Neural progenitor cell (in vitro differentiated cells): ENCODE measurements at regions not wholly inside any gene's neighbourhood (a gene's known extent, or its start where the extent isn't known, plus 50 kb on each side); places are given as distances from the start of the nearest gene placed in this dataset.

Source experiments
- DNase-seq: peaks from one replicate; pipeline ENCODE4 v3.0.0-alpha.2; 2016; ENCODE audit warnings: low spot score
- H2AFZ ChIP-seq: fragments of 200-600 bp; sonication (generic); replicated peaks from 2 replicates; pipeline ENCODE4 v1.6.1; 2016; ENCODE audit warnings: antibody characterized with exemption
- H3F3A ChIP-seq: fragments of 200-600 bp; sonication (generic); 2 replicates; pipeline ENCODE4 v1.6.1; 2016; ENCODE audit warnings: antibody characterized with exemption, low read depth
- H3K27ac ChIP-seq: fragments of 200-600 bp; sonication (generic); 2 replicates; pipeline ENCODE4 v1.5.1; 2016; ENCODE audit warnings: mild to moderate bottlenecking
- H3K27me3 ChIP-seq: fragments of 200-600 bp; sonication (generic); 2 replicates; pipeline ENCODE4 v1.6.1; 2016; ENCODE audit warnings: mild to moderate bottlenecking, moderate library complexity
- H3K36me3 ChIP-seq: fragments of 200-600 bp; sonication (generic); 2 replicates; pipeline ENCODE4 v1.5.1; 2016
- H3K4me1 ChIP-seq: fragments of 200-600 bp; sonication (generic); 2 replicates; pipeline ENCODE4 v1.6.1; 2016; ENCODE audit warnings: mixed run types
- H3K4me2 ChIP-seq: fragments of 200-600 bp; sonication (generic); 2 replicates; pipeline ENCODE4 v1.6.1; 2016
- H3K4me3 ChIP-seq: fragments of 200-600 bp; sonication (generic); 2 replicates; pipeline ENCODE4 v1.5.1; 2016
- H3K79me2 ChIP-seq: fragments of 200-600 bp; sonication (generic); 2 replicates; pipeline ENCODE4 v1.6.1; 2016; ENCODE audit warnings: low read depth
- H3K9ac ChIP-seq: fragments of 200-600 bp; sonication (generic); 2 replicates; pipeline ENCODE4 v1.6.1; 2016
- H3K9me3 ChIP-seq: fragments of 200-600 bp; sonication (generic); 2 replicates; pipeline ENCODE4 v1.5.1; 2016; ENCODE audit warnings: low read depth
- H4K20me1 ChIP-seq: fragments of 200-600 bp; sonication (generic); 2 replicates; pipeline ENCODE4 v1.6.1; 2016; ENCODE audit warnings: low read depth
- H3K27ac Mint-ChIP-seq: 3 replicates; pipeline ENCODE4 v1.8.0; 2021; ENCODE audit warnings: mixed read lengths
- H3K27me3 Mint-ChIP-seq: 2 replicates; pipeline ENCODE4 v1.8.0; 2022; ENCODE audit warnings: low read depth, mild to moderate bottlenecking, inconsistent platforms, moderate library complexity, mixed read lengths; ENCODE audit not compliant: insufficient read depth
- H3K36me3 Mint-ChIP-seq: 3 replicates; pipeline ENCODE4 v1.8.0; 2021; ENCODE audit warnings: mixed read lengths
- H3K4me1 Mint-ChIP-seq: 3 replicates; pipeline ENCODE4 v1.8.0; 2021; ENCODE audit warnings: mixed read lengths
- H3K4me3 Mint-ChIP-seq: 3 replicates; pipeline ENCODE4 v1.8.0; 2021; ENCODE audit warnings: mild to moderate bottlenecking, moderate library complexity, mixed read lengths
- H3K9me3 Mint-ChIP-seq: 3 replicates; pipeline ENCODE4 v1.8.0; 2020; ENCODE audit warnings: mixed read lengths
- CTCF ChIP-seq: fragments of 200-600 bp; sonication (generic); IDR thresholded peaks from 2 replicates; pipeline ENCODE4 v1.5.1; 2017; ENCODE audit warnings: antibody characterized with exemption, mild to moderate bottlenecking
- EZH2 ChIP-seq: fragments of 200-600 bp; sonication (generic); IDR thresholded peaks from 2 replicates; pipeline ENCODE4 v1.6.1; 2017; ENCODE audit warnings: antibody characterized with exemption, mild to moderate bottlenecking, moderate library complexity
- EZH2phosphoT487 ChIP-seq: fragments of 200-600 bp; sonication (generic); IDR thresholded peaks from 2 replicates; pipeline ENCODE4 v1.6.1; 2017; ENCODE audit warnings: antibody characterized with exemption

DNA sequence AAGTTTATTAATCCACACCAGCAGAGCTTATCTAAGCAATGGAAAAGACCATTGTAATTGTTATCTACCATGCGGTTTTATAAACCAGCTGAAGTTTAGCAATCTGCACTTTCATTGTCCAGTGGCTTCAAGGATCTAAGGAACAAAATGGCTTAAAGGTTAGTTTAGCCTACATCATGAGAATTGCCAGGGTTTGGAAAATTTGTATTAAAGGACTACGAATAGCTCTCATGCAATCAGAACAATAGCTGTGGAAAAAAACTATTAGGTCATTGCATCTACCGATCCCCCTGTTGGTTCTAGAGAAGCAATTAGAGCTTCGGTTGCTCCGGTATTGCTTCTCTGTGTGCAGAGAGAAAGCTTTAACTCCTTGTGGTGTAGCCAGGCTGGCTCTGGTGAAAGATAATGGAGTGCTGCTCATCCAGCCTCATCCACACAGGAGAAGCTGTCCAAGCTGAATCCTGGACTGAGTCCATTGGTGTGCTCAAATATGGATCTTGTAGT is 86.3 kb upstream of the SLC12A2 start:
- H3K27me3 ChIP-seq = no peaks in the 10 kb centered on the region
- H3K27ac Mint-ChIP-seq = no peak overlapping the region
- H2AFZ ChIP-seq = peak overlapping the region; percentile 22
- no peaks in the 10 kb centered on the region for H3K27me3 Mint-ChIP-seq
- H3K27ac ChIP-seq = no peak overlapping the region
- H3F3A ChIP-seq = no peaks in the 10 kb centered on the region
- no peaks in the 10 kb centered on the region for H3K36me3 Mint-ChIP-seq
- H3K4me3 Mint-ChIP-seq = no peak overlapping the region
- no peaks in the 10 kb centered on the region for H3K9me3 ChIP-seq
- no peak for TF ChIP-seq CTCF
- TF ChIP-seq EZH2phosphoT487 = no peak
- no peak for TF ChIP-seq EZH2
- H3K4me3 ChIP-seq = no peak overlapping the region
- no peaks in the 10 kb centered on the region for H3K36me3 ChIP-seq
- no peak overlapping the region for H3K9ac ChIP-seq
- H3K4me1 ChIP-seq = peaks cover 8% of the 10 kb centered on the region
- peaks cover 3% of the 10 kb centered on the region for H3K4me1 Mint-ChIP-seq
- H3K79me2 ChIP-seq = no peaks in the 10 kb centered on the region
- peak; percentile 36 for DNase-seq
- H3K4me2 ChIP-seq = no peak overlapping the region
- no peaks in the 10 kb centered on the region for H3K9me3 Mint-ChIP-seq
- no peaks in the 10 kb centered on the region for H4K20me1 ChIP-seq

DNA sequence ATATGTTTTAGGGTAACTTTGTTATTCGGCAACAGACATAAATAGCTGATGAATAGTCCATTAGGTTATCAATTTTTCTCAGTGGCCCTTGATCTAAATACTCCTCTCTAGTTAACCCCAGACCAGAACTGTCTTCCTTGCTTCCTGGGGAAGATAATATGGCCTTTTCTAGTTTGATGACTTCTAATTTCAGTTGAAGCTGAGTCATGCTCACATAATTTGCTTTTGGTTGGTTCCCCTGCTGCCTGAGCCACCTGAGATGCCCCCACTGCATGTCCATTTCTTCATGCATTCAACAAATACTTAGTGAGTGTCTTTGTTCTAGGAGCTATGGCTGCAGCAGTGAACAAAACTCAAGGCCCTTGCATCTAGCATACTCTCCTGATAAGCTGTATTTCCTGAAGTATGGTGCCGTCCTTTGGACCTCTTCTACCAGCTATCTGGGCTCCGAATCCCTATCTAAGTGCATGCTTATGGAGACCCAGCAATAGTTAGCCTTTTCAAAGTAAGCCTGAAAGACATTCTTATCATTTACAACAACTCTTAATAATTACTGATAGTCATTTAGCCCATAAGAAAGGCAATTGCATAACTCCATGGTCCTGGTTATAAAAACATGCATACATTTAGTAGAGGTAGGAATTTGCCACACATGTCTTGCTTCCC is 84.5 kb upstream of the SLC12A2 start:
- no peak overlapping the region for H3K4me3 ChIP-seq
- Mint-ChIP-seq H3K36me3 (no peaks in the 10 kb centered on the region), H3K4me1 (peaks cover 3% of the 10 kb centered on the region), H3K27me3 (no peaks in the 10 kb centered on the region), H3K27ac (no peak overlapping the region), H3K9me3 (no peaks in the 10 kb centered on the region), H3K4me3 (no peak overlapping the region)
- H3K9me3 ChIP-seq = no peaks in the 10 kb centered on the region
- no peaks in the 10 kb centered on the region for H3K36me3 ChIP-seq
- H3K79me2 ChIP-seq = no peaks in the 10 kb centered on the region
- H2AFZ ChIP-seq = no peak overlapping the region
- DNase-seq = no peak
- no peak for TF ChIP-seq CTCF
- TF ChIP-seq EZH2 = no peak
- TF ChIP-seq EZH2phosphoT487 = no peak
- H3K9ac ChIP-seq = no peak overlapping the region
- no peak overlapping the region for H3K4me2 ChIP-seq
- no peaks in the 10 kb centered on the region for H3F3A ChIP-seq
- no peaks in the 10 kb centered on the region for H4K20me1 ChIP-seq
- H3K27me3 ChIP-seq = no peaks in the 10 kb centered on the region
- H3K27ac ChIP-seq = no peak overlapping the region
- peaks cover 8% of the 10 kb centered on the region for H3K4me1 ChIP-seq

DNA sequence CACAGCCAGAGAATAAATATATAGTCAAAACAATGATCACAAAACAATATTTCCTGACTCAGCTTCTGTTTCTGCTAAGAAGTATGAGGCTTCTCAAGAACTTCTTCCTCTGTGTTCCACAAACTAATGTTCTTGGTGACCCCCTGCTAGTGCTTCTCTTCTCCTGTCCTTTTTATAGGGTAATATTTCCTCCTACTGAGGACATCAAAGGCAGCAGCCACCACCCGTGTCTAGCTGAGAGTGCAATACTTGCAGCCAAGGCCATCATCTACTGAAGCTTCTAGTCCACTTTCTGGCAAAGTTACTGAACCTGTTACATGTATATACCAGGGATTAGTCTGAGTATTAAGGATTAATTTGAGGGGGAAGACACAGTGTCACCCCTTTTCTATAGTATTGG is 83.7 kb upstream of the SLC12A2 start:
- no peak for TF ChIP-seq EZH2phosphoT487
- no peak for TF ChIP-seq CTCF
- no peak for TF ChIP-seq EZH2
- no peaks in the 10 kb centered on the region for H3K79me2 ChIP-seq

More for the DNA sequence above, 83.7 kb upstream of the SLC12A2 start:
- peaks cover 8% of the 10 kb centered on the region for H3K4me1 ChIP-seq
- H3K9me3 ChIP-seq = no peaks in the 10 kb centered on the region
- H3K4me1 Mint-ChIP-seq = peaks cover 3% of the 10 kb centered on the region
- H3K4me3 ChIP-seq = no peak overlapping the region
- H3K36me3 ChIP-seq = no peaks in the 10 kb centered on the region
- H3K27ac Mint-ChIP-seq = no peak overlapping the region
- H3K27ac ChIP-seq = no peak overlapping the region
- H3K9me3 Mint-ChIP-seq = no peaks in the 10 kb centered on the region
- no peaks in the 10 kb centered on the region for H4K20me1 ChIP-seq
- no peak overlapping the region for H2AFZ ChIP-seq
- no peaks in the 10 kb centered on the region for H3K36me3 Mint-ChIP-seq
- no peaks in the 10 kb centered on the region for H3K27me3 Mint-ChIP-seq
- no peak overlapping the region for H3K9ac ChIP-seq
- no peak overlapping the region for H3K4me3 Mint-ChIP-seq
- no peaks in the 10 kb centered on the region for H3F3A ChIP-seq
- no peak for DNase-seq
- H3K27me3 ChIP-seq = no peaks in the 10 kb centered on the region
- H3K4me2 ChIP-seq = no peak overlapping the region
